K562 (cell line): ENCODE measurements at regions not wholly inside any gene's neighbourhood (a gene's known extent, or its start where the extent isn't known, plus 50 kb on each side); places are given as distances from the start of the nearest gene placed in this dataset.

Source experiments
- ARID1B ChIP-seq: fragments of 450-650 bp; IDR thresholded peaks from 2 replicates; pipeline ENCODE4 v1.6.1; 2016; ENCODE audit warnings: antibody characterized with exemption, mild to moderate bottlenecking, inconsistent platforms
- ATF4 ChIP-seq: fragments of 450-650 bp; formaldehyde crosslinking; IDR thresholded peaks from 2 replicates; pipeline ENCODE4 v1.4.0; 2022; ENCODE audit warnings: mild to moderate bottlenecking, moderate library complexity
- BCOR ChIP-seq: fragments of 450-650 bp; IDR thresholded peaks from 2 replicates; pipeline ENCODE4 v1.6.1; 2016
- CCAR2 ChIP-seq: fragments of 200-400 bp; formaldehyde crosslinking; IDR thresholded peaks from 2 replicates; pipeline ENCODE4 v1.6.1; 2017; ENCODE audit warnings: mild to moderate bottlenecking, low read depth, low read length
- CREB3L1 ChIP-seq: fragments of 450-650 bp; IDR thresholded peaks from 2 replicates; pipeline ENCODE4 v1.6.1; 2014; ENCODE audit warnings: low read depth, mild to moderate bottlenecking, moderate library complexity, borderline replicate concordance
- GABPA ChIP-seq: fragments of 200-800 bp; sonication (Bioruptor generic); conservative IDR thresholded peaks from 2 replicates; pipeline ENCODE4 v1.6.1; 2016; ENCODE audit warnings: low read depth, missing genetic modification characterization, missing compliant biosample characterization
- GABPB2 ChIP-seq: fragments of 250-450 bp; sonication (Bioruptor Pico); conservative IDR thresholded peaks from 2 replicates; pipeline ENCODE4 v1.5.1; 2021; ENCODE audit warnings: mild to moderate bottlenecking
- HDAC2 ChIP-seq: fragments of 450-650 bp; IDR thresholded peaks from 2 replicates; pipeline ENCODE4 v1.6.1; 2016; ENCODE audit warnings: mild to moderate bottlenecking
- HMGN3 ChIP-seq: IDR thresholded peaks from 2 replicates; pipeline ENCODE4 v1.6.1; 2011; ENCODE audit warnings: borderline replicate concordance, low read depth, mild to moderate bottlenecking, mixed read lengths, low read length; ENCODE audit not compliant: insufficient read length; ENCODE audit errors: extremely low read depth
- ID3 ChIP-seq, 2 experiments: fragments of 250-450 bp in 1 of 2; fragments of 450-650 bp in 1 of 2; sonication (Bioruptor Pico) in 1 of 2; IDR thresholded peaks; 2 replicates each; pipeline versions ENCODE4 v1.6.1 to v1.8.0; 2016 to 2021; ENCODE audit warnings: mild to moderate bottlenecking in 2 of 2, moderate library complexity in 2 of 2, missing compliant biosample characterization in 1 of 2, missing genetic modification characterization in 1 of 2
- KDM1A ChIP-seq, 2 experiments: fragments of 450-650 bp; IDR thresholded peaks; 2 replicates each; pipeline ENCODE4 v1.6.1; 2016; ENCODE audit warnings: mild to moderate bottlenecking in 2 of 2
- L3MBTL2 ChIP-seq: fragments of 450-650 bp; IDR thresholded peaks from 2 replicates; pipeline ENCODE4 v1.6.1; 2016; ENCODE audit warnings: mild to moderate bottlenecking, moderate library complexity
- MEF2D ChIP-seq: conservative IDR thresholded peaks from 2 replicates; pipeline ENCODE4 v1.6.1; 2016; ENCODE audit warnings: low read depth, missing genetic modification characterization, missing compliant biosample characterization
- MEIS2 ChIP-seq: fragments of 450-650 bp; IDR thresholded peaks from 2 replicates; pipeline ENCODE4 v1.6.1; 2014; ENCODE audit warnings: mild to moderate bottlenecking; ENCODE audit not compliant: partially characterized antibody
- MTA1 ChIP-seq: fragments of 450-650 bp; IDR thresholded peaks from 2 replicates; pipeline ENCODE4 v1.6.1; 2017; ENCODE audit warnings: borderline replicate concordance
- PKNOX1 ChIP-seq: fragments of 450-650 bp; IDR thresholded peaks from 2 replicates; pipeline ENCODE4 v1.6.1; 2016
- RBM17 ChIP-seq: fragments of 200-400 bp; formaldehyde crosslinking; IDR thresholded peaks from 2 replicates; pipeline ENCODE4 v1.6.1; 2017; ENCODE audit warnings: low read depth, mild to moderate bottlenecking, low read length, borderline replicate concordance
- RNF2 ChIP-seq: sonication (generic); IDR thresholded peaks from 2 replicates; pipeline ENCODE4 v1.6.1; 2016
- SIN3A ChIP-seq, 2 experiments: fragments of 150-350 bp in 1 of 2; IDR thresholded peaks; 2 replicates each; pipeline ENCODE4 v1.6.1; 2011 to 2016; ENCODE audit warnings: borderline replicate concordance in 2 of 2, low read depth in 2 of 2, low read length in 2 of 2, mild to moderate bottlenecking in 2 of 2, moderate library complexity in 2 of 2; ENCODE audit not compliant: control insufficient read depth in 1 of 2
- SMC3 ChIP-seq: conservative IDR thresholded peaks from 2 replicates; pipeline ENCODE4 v1.6.1; 2011; ENCODE audit warnings: low read depth, low read length, improper control_type of control experiment; ENCODE audit not compliant: insufficient read depth
- TCF7 ChIP-seq: sonication (generic); IDR thresholded peaks from 2 replicates; pipeline ENCODE4 v1.6.1; 2016; ENCODE audit warnings: antibody characterized with exemption, borderline replicate concordance
- ZFP30 ChIP-seq: fragments of 250-450 bp; sonication (Bioruptor Pico); IDR thresholded peaks from 2 replicates; pipeline ENCODE4 v1.8.0; 2022; ENCODE audit warnings: moderate library complexity, mild to moderate bottlenecking, inconsistent platforms, borderline replicate concordance
- ZKSCAN8 ChIP-seq: fragments of 200-800 bp; sonication (Bioruptor generic); IDR thresholded peaks from 2 replicates; pipeline ENCODE4 v1.6.1; 2016; ENCODE audit warnings: missing genetic modification characterization, missing compliant biosample characterization
- ZNF174 ChIP-seq: fragments of 250-450 bp; sonication (Bioruptor Pico); IDR thresholded peaks from 2 replicates; pipeline ENCODE4 v1.4.0; 2020; ENCODE audit warnings: mild to moderate bottlenecking
- ZNF175 ChIP-seq: fragments of 200-800 bp; sonication (Bioruptor generic); IDR thresholded peaks from 2 replicates; pipeline ENCODE4 v1.6.1; 2016; ENCODE audit warnings: low read depth, mild to moderate bottlenecking, missing genetic modification characterization, missing compliant biosample characterization
- ZNF197 ChIP-seq: fragments of 200-800 bp; sonication (Bioruptor generic); IDR thresholded peaks from 2 replicates; pipeline ENCODE4 v1.6.1; 2016; ENCODE audit warnings: low read depth, missing genetic modification characterization, missing compliant biosample characterization
- ZNF384 ChIP-seq: IDR thresholded peaks from 2 replicates; pipeline ENCODE4 v1.6.1; 2012; ENCODE audit warnings: low read depth, low read length, improper control_type of control experiment
- ZNF75A ChIP-seq: fragments of 450-650 bp; formaldehyde crosslinking; IDR thresholded peaks from 2 replicates; pipeline ENCODE4 v1.4.0; 2020; ENCODE audit warnings: mild to moderate bottlenecking
- ZNF780A ChIP-seq: fragments of 250-450 bp; sonication (Bioruptor Pico); IDR thresholded peaks from 2 replicates; pipeline ENCODE4 v1.5.0; 2021; ENCODE audit warnings: mild to moderate bottlenecking

GRCh38 chr7:65301007-65301406 is 72.6 kb upstream of the ZNF92 start (continued):
- TF ChIP-seq ID3 (CRISPR knock-in tag; IDR thresholded peaks at IDR 0.05) (no peak), ID3 (tag; IDR thresholded peaks at IDR 0.05) (no peak), ZNF174 (no peak), CREB3L1 (no peak), TCF7 (no peak), MEF2D (tag) (no peak), PKNOX1 (peak; percentile 33; the same call in 1 of the 2 replicates), ZNF175 (CRISPR knock-in tag) (peak; percentile 100), ATF4 (peak; percentile 90), HDAC2 (no peak), HMGN3 (no peak), ZFP30 (CRISPR knock-in tag) (no peak), ZNF384 (no peak; the same call in 1 of the 2 replicates), KDM1A (IDR thresholded peaks at IDR 0.05) (no peak), CCAR2 (no peak), SIN3A (IDR thresholded peaks at IDR 0.05; ENCODE audit: borderline replicate concordance in 2 of 2, control insufficient read depth in 1 of 2, low read depth in 2 of 2, low read length in 2 of 2) (no peak), MEIS2 (no peak), ZNF197 (no peak), RNF2 (peak; percentile 51; the same call in 1 of the 2 replicates), L3MBTL2 (no peak), GABPB2 (CRISPR knock-in tag) (no peak), RBM17 (no peak), GABPA (tag) (no peak), SMC3 (no peak), MTA1 (no peak), ARID1B (peak; percentile 71; the same call in 1 of the 2 replicates), ZNF75A (CRISPR knock-in tag) (no peak), ZKSCAN8 (CRISPR knock-in tag) (no peak), ZNF780A (CRISPR knock-in tag) (no peak), BCOR (no peak)
